GM23338 (cell line): ENCODE measurements at regions not wholly inside any gene's neighbourhood (a gene's known extent, or its start where the extent isn't known, plus 50 kb on each side); places are given as distances from the start of the nearest gene placed in this dataset.

Experiments
- ATAC-seq: fragments of 200-7000 bp; cut with Tn5 transposase; 3 replicates; pipeline ENCODE4 v1.9.1; 2020
- DNase-seq: peaks from one replicate; pipeline ENCODE4 v3.0.0-alpha.2; 2015; ENCODE audit warnings: low spot score
- H2AFZ ChIP-seq: fragments of 200-600 bp; sonication (generic); 2 replicates; pipeline ENCODE4 v1.8.0; 2016; ENCODE audit warnings: antibody characterized with exemption, mild to moderate bottlenecking, moderate library complexity
- H3F3A ChIP-seq: fragments of 200-600 bp; sonication (generic); replicated peaks from 2 replicates; pipeline ENCODE4 v1.8.0; 2017; ENCODE audit warnings: antibody characterized with exemption, mixed run types, low read depth
- H3K27ac ChIP-seq: fragments of 200-600 bp; sonication (generic); 2 replicates; pipeline ENCODE4 v1.6.1; 2016; ENCODE audit warnings: low read depth
- H3K27me3 ChIP-seq: fragments of 200-600 bp; sonication (generic); 2 replicates; pipeline ENCODE4 v1.8.0; 2016; ENCODE audit warnings: mild to moderate bottlenecking, mixed run types, moderate library complexity; ENCODE audit not compliant: insufficient read depth
- H3K36me3 ChIP-seq: fragments of 200-600 bp; sonication (generic); 2 replicates; pipeline ENCODE4 v1.8.0; 2016; ENCODE audit warnings: mild to moderate bottlenecking; ENCODE audit not compliant: insufficient read depth
- H3K4me1 ChIP-seq: fragments of 200-600 bp; sonication (generic); 2 replicates; pipeline ENCODE4 v1.8.0; 2016; ENCODE audit warnings: mild to moderate bottlenecking, moderate library complexity; ENCODE audit not compliant: insufficient read depth
- H3K4me2 ChIP-seq: fragments of 200-600 bp; sonication (generic); 2 replicates; pipeline ENCODE4 v1.7.1; 2017; ENCODE audit warnings: mixed run types
- H3K4me3 ChIP-seq: fragments of 200-600 bp; sonication (generic); 2 replicates; pipeline ENCODE4 v1.6.1; 2016; ENCODE audit warnings: mixed run types
- H3K79me2 ChIP-seq: fragments of 200-600 bp; sonication (generic); replicated peaks from 2 replicates; pipeline ENCODE4 v1.8.0; 2017; ENCODE audit warnings: mild to moderate bottlenecking; ENCODE audit not compliant: insufficient read depth
- H3K9me2 ChIP-seq: fragments of 200-600 bp; sonication (generic); 2 replicates; pipeline ENCODE4 v1.8.0; 2017; ENCODE audit not compliant: insufficient read depth
- H4K20me1 ChIP-seq: fragments of 200-600 bp; sonication (generic); replicated peaks from 2 replicates; pipeline ENCODE4 v1.8.0; 2017; ENCODE audit warnings: mild to moderate bottlenecking; ENCODE audit not compliant: insufficient read depth
- H3K27ac Mint-ChIP-seq: 2 replicates; pipeline ENCODE4 v1.8.0; 2020; ENCODE audit warnings: inconsistent platforms, mild to moderate bottlenecking, moderate library complexity, mixed read lengths
- H3K27me3 Mint-ChIP-seq: 3 replicates; pipeline ENCODE4 v1.8.0; 2022; ENCODE audit warnings: low read depth, mild to moderate bottlenecking, moderate library complexity, mixed read lengths, inconsistent platforms; ENCODE audit not compliant: insufficient read depth, poor library complexity
- H3K36me3 Mint-ChIP-seq: 3 replicates; pipeline ENCODE4 v1.8.0; 2021; ENCODE audit warnings: low read depth, mild to moderate bottlenecking, inconsistent platforms, moderate library complexity, mixed read lengths
- H3K4me1 Mint-ChIP-seq: 3 replicates; pipeline ENCODE4 v1.8.0; 2020; ENCODE audit warnings: mild to moderate bottlenecking, inconsistent platforms, mixed read lengths
- H3K4me3 Mint-ChIP-seq: 3 replicates; pipeline ENCODE4 v1.8.0; 2021; ENCODE audit warnings: moderate library complexity, mild to moderate bottlenecking, inconsistent platforms, mixed read lengths
- H3K9me3 Mint-ChIP-seq: 3 replicates; pipeline ENCODE4 v1.8.0; 2020; ENCODE audit warnings: moderate library complexity, mild to moderate bottlenecking, inconsistent platforms, mixed read lengths
- CREB1 ChIP-seq: fragments of 250-450 bp; sonication (Bioruptor Pico); IDR thresholded peaks from 2 replicates; pipeline ENCODE4 v1.5.0; 2020; ENCODE audit warnings: low read depth, mild to moderate bottlenecking, moderate library complexity
- EZH2phosphoT487 ChIP-seq: fragments of 200-600 bp; sonication (generic); IDR thresholded peaks from one replicate; pipeline ENCODE4 v1.8.1; 2018; ENCODE audit warnings: antibody characterized with exemption; ENCODE audit not compliant: unreplicated experiment
- JUNB ChIP-seq: IDR thresholded peaks from one replicate; pipeline ENCODE4 v1.6.1; 2016; ENCODE audit warnings: antibody characterized with exemption; ENCODE audit not compliant: unreplicated experiment
- NANOG ChIP-seq: IDR thresholded peaks from 2 replicates; pipeline ENCODE4 v1.6.1; 2016; ENCODE audit warnings: antibody characterized with exemption, borderline replicate concordance
- POLR2AphosphoS5 ChIP-seq: IDR thresholded peaks from 2 replicates; pipeline ENCODE4 v1.6.1; 2016; ENCODE audit warnings: antibody characterized with exemption, low read depth
- STAT1 ChIP-seq: IDR thresholded peaks from one replicate; pipeline ENCODE4 v1.6.1; 2016; ENCODE audit warnings: antibody characterized with exemption; ENCODE audit not compliant: unreplicated experiment
- ZNF114 ChIP-seq: fragments of 250-450 bp; sonication (Bioruptor Pico); IDR thresholded peaks from 2 replicates; pipeline ENCODE4 v1.5.0; 2020; ENCODE audit warnings: mild to moderate bottlenecking, moderate library complexity
- TF ChIP-seq, protein P1 (sequence below), 2 experiments: fragments of 200-600 bp in 1 of 2; sonication (generic) in 1 of 2; conservative IDR thresholded peaks; 2 replicates each; pipeline versions ENCODE4 v1.5.1 to v1.6.1; 2016 to 2017; ENCODE audit warnings: antibody characterized with exemption in 2 of 2, low read depth in 2 of 2, mild to moderate bottlenecking in 2 of 2, moderate library complexity in 1 of 2
- TF ChIP-seq, protein P2 (sequence below): IDR thresholded peaks from one replicate; pipeline ENCODE4 v1.6.1; 2018; ENCODE audit warnings: antibody characterized with exemption; ENCODE audit not compliant: unreplicated experiment
- TF ChIP-seq, protein P3 (sequence below): fragments of 250-450 bp; sonication (Bioruptor Pico); IDR thresholded peaks from 2 replicates; pipeline ENCODE4 v1.5.0; 2020; ENCODE audit warnings: mild to moderate bottlenecking, moderate library complexity
- TF ChIP-seq, protein P4 (sequence below): IDR thresholded peaks from 2 replicates; pipeline ENCODE4 v1.6.1; 2016; ENCODE audit warnings: antibody characterized with exemption

DNA sequence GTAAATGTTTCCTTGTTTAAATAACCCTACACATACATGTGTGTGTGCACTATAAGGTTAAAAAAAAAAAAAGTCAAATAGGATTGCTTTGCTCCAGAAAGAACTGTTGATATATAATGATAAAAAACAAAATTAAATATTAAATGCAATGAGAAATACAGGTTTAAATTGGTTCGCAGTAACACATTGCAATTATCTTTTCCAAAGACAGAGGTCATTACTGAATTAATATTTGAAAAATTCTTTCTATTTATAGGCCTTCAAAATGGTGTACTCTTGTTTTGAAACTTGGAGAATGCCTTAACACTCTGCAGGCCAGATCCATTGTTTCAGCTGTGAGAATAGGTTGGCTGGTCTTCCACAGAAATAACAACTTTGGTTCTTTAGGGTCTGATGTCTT lies 319.0 kb upstream of the NUDT12 start:
- DNase-seq (no peak), ATAC-seq (no peak)
- Histone ChIP-seq H3K4me2 (no peak overlapping the region), H3K36me3 (no peaks in the 10 kb centered on the region), H3F3A (no peaks in the 10 kb centered on the region), H4K20me1 (no peaks in the 10 kb centered on the region), H3K4me1 (no peaks in the 10 kb centered on the region), H3K9me2 (no peaks in the 10 kb centered on the region; the same call in 1 of the 2 replicates), H3K27me3 (no peaks in the 10 kb centered on the region), H3K4me3 (no peak overlapping the region), H3K79me2 (no peaks in the 10 kb centered on the region), H2AFZ (no peak overlapping the region), H3K27ac (no peak overlapping the region)
- peaks cover 2% of the 10 kb centered on the region; the same call in 1 of the 3 replicates for H3K4me1 Mint-ChIP-seq
- no peak overlapping the region for H3K27ac Mint-ChIP-seq
- peaks cover 4% of the 10 kb centered on the region; the same call in 1 of the 3 replicates for H3K9me3 Mint-ChIP-seq
- no peak for TF ChIP-seq POLR2AphosphoS5
- TF ChIP-seq, protein P1, sequence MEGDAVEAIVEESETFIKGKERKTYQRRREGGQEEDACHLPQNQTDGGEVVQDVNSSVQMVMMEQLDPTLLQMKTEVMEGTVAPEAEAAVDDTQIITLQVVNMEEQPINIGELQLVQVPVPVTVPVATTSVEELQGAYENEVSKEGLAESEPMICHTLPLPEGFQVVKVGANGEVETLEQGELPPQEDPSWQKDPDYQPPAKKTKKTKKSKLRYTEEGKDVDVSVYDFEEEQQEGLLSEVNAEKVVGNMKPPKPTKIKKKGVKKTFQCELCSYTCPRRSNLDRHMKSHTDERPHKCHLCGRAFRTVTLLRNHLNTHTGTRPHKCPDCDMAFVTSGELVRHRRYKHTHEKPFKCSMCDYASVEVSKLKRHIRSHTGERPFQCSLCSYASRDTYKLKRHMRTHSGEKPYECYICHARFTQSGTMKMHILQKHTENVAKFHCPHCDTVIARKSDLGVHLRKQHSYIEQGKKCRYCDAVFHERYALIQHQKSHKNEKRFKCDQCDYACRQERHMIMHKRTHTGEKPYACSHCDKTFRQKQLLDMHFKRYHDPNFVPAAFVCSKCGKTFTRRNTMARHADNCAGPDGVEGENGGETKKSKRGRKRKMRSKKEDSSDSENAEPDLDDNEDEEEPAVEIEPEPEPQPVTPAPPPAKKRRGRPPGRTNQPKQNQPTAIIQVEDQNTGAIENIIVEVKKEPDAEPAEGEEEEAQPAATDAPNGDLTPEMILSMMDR (conservative IDR thresholded peaks at IDR 0.05; ENCODE audit: low read depth in 2 of 2), result no peak
- TF ChIP-seq STAT1, result no peak
- no peak for TF ChIP-seq CREB1 (CRISPR knock-in tag)
- TF ChIP-seq, protein P2, sequence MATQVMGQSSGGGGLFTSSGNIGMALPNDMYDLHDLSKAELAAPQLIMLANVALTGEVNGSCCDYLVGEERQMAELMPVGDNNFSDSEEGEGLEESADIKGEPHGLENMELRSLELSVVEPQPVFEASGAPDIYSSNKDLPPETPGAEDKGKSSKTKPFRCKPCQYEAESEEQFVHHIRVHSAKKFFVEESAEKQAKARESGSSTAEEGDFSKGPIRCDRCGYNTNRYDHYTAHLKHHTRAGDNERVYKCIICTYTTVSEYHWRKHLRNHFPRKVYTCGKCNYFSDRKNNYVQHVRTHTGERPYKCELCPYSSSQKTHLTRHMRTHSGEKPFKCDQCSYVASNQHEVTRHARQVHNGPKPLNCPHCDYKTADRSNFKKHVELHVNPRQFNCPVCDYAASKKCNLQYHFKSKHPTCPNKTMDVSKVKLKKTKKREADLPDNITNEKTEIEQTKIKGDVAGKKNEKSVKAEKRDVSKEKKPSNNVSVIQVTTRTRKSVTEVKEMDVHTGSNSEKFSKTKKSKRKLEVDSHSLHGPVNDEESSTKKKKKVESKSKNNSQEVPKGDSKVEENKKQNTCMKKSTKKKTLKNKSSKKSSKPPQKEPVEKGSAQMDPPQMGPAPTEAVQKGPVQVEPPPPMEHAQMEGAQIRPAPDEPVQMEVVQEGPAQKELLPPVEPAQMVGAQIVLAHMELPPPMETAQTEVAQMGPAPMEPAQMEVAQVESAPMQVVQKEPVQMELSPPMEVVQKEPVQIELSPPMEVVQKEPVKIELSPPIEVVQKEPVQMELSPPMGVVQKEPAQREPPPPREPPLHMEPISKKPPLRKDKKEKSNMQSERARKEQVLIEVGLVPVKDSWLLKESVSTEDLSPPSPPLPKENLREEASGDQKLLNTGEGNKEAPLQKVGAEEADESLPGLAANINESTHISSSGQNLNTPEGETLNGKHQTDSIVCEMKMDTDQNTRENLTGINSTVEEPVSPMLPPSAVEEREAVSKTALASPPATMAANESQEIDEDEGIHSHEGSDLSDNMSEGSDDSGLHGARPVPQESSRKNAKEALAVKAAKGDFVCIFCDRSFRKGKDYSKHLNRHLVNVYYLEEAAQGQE, result no peak
- no peak for TF ChIP-seq NANOG
- TF ChIP-seq, protein P3, sequence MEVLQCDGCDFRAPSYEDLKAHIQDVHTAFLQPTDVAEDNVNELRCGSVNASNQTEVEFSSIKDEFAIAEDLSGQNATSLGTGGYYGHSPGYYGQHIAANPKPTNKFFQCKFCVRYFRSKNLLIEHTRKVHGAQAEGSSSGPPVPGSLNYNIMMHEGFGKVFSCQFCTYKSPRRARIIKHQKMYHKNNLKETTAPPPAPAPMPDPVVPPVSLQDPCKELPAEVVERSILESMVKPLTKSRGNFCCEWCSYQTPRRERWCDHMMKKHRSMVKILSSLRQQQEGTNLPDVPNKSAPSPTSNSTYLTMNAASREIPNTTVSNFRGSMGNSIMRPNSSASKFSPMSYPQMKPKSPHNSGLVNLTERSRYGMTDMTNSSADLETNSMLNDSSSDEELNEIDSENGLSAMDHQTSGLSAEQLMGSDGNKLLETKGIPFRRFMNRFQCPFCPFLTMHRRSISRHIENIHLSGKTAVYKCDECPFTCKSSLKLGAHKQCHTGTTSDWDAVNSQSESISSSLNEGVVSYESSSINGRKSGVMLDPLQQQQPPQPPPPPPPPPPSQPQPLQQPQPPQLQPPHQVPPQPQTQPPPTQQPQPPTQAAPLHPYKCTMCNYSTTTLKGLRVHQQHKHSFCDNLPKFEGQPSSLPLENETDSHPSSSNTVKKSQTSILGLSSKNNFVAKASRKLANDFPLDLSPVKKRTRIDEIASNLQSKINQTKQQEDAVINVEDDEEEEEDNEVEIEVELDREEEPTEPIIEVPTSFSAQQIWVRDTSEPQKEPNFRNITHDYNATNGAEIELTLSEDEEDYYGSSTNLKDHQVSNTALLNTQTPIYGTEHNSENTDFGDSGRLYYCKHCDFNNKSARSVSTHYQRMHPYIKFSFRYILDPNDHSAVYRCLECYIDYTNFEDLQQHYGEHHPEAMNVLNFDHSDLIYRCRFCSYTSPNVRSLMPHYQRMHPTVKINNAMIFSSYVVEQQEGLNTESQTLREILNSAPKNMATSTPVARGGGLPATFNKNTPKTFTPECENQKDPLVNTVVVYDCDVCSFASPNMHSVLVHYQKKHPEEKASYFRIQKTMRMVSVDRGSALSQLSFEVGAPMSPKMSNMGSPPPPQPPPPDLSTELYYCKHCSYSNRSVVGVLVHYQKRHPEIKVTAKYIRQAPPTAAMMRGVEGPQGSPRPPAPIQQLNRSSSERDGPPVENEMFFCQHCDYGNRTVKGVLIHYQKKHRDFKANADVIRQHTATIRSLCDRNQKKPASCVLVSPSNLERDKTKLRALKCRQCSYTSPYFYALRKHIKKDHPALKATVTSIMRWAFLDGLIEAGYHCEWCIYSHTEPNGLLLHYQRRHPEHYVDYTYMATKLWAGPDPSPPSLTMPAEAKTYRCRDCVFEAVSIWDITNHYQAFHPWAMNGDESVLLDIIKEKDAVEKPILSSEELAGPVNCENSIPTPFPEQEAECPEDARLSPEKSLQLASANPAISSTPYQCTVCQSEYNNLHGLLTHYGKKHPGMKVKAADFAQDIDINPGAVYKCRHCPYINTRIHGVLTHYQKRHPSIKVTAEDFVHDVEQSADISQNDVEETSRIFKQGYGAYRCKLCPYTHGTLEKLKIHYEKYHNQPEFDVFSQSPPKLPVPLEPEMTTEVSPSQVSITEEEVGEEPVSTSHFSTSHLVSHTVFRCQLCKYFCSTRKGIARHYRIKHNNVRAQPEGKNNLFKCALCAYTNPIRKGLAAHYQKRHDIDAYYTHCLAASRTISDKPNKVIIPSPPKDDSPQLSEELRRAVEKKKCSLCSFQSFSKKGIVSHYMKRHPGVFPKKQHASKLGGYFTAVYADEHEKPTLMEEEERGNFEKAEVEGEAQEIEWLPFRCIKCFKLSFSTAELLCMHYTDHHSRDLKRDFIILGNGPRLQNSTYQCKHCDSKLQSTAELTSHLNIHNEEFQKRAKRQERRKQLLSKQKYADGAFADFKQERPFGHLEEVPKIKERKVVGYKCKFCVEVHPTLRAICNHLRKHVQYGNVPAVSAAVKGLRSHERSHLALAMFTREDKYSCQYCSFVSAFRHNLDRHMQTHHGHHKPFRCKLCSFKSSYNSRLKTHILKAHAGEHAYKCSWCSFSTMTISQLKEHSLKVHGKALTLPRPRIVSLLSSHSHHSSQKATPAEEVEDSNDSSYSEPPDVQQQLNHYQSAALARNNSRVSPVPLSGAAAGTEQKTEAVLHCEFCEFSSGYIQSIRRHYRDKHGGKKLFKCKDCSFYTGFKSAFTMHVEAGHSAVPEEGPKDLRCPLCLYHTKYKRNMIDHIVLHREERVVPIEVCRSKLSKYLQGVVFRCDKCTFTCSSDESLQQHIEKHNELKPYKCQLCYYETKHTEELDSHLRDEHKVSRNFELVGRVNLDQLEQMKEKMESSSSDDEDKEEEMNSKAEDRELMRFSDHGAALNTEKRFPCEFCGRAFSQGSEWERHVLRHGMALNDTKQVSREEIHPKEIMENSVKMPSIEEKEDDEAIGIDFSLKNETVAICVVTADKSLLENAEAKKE (CRISPR knock-in tag), result no peak
- no peak for TF ChIP-seq EZH2phosphoT487
- TF ChIP-seq JUNB, result no peak
- TF ChIP-seq, protein P4, sequence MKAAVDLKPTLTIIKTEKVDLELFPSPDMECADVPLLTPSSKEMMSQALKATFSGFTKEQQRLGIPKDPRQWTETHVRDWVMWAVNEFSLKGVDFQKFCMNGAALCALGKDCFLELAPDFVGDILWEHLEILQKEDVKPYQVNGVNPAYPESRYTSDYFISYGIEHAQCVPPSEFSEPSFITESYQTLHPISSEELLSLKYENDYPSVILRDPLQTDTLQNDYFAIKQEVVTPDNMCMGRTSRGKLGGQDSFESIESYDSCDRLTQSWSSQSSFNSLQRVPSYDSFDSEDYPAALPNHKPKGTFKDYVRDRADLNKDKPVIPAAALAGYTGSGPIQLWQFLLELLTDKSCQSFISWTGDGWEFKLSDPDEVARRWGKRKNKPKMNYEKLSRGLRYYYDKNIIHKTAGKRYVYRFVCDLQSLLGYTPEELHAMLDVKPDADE, result no peak
- no peak for TF ChIP-seq ZNF114 (CRISPR knock-in tag)
- no peaks in the 10 kb centered on the region for H3K36me3 Mint-ChIP-seq
- peaks cover 2% of the 10 kb centered on the region for H3K27me3 Mint-ChIP-seq
- no peak overlapping the region for H3K4me3 Mint-ChIP-seq
